ENCODE measurements at regions not wholly inside any gene's neighbourhood (a gene's known extent, or its start where the extent isn't known, plus 50 kb on each side); places are given as distances from the start of the nearest gene placed in this dataset.

- no peak for DNase-seq
Observed at GRCh38 chr16:85174871-85175723, 62.8 kb upstream of the CIBAR2 start.

- no peak for DNase-seq
Observed at GRCh38 chr16:85175724-85176233, 63.5 kb upstream of the CIBAR2 start.

DNA sequence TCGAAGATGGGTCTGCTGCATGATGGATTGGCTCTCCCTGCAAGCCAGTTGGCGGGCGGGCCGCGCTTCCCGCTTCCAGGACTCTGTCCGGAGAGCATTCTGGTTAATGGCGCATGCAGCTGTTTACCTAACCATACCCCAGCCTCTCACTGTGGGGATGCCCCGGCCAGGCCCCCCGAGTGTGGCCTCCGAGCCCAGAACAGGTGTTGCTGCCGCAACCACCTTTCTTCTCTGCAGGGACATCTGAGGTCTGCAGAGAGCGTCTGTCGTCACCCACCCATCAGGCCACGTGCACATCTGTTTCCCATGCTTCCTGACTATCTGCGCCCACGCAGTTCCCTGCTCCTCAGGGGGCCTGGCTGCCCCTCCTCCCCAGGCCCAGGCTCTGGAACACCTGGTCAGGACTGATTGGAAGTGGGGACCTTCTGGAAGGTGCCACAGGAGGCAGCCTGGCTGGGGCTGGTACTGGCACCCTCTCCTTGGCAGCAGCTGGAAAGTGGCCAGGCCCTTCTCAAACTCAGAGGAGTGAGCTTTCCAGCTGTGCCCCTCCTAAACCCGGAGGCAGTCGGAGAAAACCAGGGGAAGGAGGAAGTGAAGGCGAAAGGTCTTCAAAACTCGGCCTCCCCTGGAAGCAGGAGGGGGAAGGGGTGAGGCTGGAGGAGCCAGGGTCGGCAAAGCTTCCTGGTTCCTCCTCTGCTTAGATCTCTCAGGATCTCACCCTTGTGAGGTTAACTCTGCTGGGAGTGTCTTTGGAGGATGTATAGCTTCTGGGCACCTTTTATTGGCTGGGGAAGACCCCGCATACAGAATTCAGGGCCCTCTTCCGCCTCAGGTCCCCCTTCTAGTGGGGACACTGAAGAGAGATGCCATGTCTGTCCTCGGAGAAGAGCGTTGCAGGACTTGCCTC is 64.5 kb upstream of the CIBAR2 start:
- no peak for DNase-seq

DNA sequence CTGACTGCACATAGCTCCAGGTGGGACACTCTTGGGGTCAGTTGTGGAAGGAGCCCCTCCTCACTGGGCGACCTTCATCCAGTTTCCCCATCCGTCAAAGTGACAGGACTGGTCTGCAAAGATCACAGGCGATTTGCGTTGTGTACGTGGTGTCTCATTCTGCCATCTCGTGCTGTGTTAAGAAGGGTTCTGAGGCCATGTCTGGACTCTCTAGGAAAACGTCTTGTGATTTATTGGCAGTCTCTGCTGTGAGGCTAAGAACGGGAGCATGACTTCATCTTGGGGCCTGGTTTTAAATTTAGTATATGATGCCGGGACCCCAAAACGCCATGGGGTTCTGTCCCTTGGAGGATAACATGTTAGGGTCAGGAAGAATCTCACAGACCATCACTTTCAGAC is 65.2 kb upstream of the CIBAR2 start:
- DNase-seq, result no peak

- no peak for DNase-seq
Observed at GRCh38 chr16:85178006-85178591, 65.8 kb upstream of the CIBAR2 start.

DNA sequence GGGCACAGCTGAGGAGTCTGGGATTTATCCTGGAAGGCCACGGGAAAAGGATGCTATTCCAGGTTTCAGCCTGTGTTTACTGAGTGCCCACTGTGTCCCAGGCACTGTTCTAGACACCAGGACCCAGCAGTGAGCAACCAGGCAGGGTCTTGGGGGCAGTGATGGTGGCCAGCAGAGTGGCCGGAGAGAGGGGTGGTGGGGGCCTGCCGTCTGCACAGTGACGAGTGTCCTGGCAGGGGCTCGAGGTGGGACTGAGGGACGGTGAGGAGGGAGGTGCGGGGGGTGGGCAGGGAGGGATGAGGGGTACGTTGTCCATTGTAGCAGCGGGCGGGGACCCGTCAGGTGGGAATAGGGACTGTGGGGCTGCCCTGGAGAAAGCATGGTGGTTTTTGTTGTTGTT is 66.3 kb upstream of the CIBAR2 start:
- no peak for DNase-seq

DNA sequence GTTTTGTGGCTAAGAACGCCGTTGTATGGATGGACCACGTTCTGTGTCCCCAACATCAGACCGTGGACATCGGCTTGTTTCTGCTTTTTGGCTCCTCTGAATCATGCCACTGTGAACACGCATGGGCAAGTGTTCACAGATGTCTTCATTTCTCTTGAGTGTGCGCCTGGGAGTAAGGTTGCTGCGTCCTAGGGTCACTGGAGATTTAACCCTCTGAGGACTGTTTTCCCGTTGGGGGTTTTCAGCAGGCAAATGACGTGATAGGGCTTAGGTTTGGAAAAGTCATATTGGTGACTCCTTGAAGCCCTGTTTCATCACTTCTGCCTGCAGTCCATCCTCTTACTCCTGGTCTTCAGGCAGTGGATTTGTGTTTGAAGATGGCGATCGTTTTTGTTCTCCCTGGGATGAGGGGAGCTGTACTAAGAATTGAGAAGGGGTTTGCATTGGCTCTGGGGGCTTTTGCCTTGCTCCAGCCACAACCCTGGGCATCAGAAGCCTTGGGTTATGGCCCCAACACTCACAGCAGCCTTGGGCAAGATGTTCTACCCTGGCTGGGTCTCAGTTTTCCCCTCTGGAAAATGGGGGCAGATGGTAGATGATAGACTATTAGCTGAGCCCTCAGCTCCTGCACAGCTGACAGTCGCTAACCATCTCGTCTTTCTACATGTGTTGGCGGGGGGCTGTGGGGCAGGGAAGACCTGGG is 67.2 kb upstream of the CIBAR2 start:
- no peak for DNase-seq

DNA sequence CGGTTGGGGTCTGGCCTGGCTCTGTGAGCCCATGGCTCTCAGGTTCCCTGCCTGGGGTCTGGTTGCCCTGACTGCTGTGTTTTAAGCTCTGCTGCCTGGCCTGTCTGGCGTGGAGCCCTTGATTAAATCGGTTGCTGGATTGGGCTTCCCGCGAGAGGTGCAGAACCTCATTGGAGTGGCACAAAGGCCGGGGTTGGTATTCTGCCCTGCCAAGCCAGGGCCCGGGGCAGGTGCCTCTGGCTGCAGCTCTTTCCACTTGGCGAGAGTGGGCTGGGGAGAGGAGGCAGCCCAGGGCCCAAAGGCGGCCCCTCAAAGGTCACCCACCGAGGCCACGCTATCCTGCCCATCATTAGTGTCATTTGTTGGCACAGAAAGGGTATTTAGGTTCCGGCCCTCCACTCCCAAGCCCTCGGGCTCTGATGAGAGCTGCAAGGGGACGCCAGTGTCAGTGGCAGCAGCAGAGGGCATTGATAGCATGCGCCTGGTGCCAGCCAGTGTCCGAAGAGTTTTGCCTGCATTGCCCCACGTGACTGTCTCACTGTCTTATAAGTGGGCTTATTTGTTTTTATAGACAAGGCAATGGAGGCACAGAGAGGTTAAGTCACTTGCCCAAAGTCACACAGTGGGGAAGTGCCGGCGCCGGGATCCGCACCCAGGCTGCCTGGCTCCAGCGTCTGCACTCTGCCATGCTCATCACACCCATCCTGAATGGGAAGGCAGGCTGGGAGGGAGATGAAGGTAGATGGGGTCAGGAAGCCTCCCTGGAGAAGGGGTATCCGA is 68.0 kb upstream of the CIBAR2 start:
- DNase-seq, result no peak

DNA sequence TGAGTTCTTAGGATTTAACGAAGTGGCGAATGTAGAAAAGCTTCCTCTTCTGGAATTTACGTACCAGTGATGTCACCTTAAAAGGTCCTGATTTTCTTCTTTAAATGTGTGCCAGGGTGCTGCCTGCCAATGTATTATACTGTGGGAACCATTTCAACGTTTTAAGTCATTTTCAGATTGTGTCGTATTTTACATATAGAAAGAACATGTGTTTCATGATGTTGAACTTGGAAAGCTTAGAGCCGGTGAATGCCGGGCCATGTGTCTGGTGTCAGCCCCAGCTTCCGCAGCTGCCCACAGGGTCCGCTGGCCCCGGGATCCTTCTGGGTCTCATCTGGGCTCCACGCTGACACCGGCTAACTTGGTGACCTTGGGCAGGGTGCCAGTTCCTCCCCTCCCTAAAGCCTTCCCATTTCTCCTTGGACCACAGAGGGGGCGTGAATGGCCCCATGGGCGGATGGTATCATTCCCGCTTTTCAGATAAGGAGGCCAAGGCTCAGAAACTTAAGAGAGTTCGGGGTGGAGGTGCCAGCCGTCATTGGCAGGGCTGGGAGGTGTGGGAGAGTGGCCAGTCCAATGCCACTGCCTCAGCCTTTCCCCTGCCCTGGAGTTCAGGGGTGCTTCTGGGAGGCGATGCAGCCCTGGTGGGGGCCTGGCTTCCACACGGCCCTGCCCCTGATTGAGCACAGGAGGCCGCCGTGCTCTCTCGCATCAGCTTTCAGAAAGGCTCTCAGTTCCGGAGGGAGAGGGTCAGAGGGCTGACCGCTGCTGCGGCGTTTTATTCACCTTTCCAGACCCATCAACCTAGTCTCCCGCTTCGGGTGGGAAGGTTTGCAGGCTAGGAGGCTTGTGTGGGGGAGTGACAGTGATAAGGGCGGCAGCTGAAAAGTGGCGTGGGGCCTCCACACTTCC is 68.8 kb upstream of the CIBAR2 start:
- no peak for DNase-seq

- no peak for DNase-seq
Observed at GRCh38 chr16:85181739-85182129, 69.5 kb upstream of the CIBAR2 start.

GRCh38 chr16:85182286-85182685 is 70.0 kb upstream of the CIBAR2 start:
- no peak for DNase-seq

GRCh38 chr16:85182774-85183173 is 70.5 kb upstream of the CIBAR2 start:
- DNase-seq, result no peak

DNA sequence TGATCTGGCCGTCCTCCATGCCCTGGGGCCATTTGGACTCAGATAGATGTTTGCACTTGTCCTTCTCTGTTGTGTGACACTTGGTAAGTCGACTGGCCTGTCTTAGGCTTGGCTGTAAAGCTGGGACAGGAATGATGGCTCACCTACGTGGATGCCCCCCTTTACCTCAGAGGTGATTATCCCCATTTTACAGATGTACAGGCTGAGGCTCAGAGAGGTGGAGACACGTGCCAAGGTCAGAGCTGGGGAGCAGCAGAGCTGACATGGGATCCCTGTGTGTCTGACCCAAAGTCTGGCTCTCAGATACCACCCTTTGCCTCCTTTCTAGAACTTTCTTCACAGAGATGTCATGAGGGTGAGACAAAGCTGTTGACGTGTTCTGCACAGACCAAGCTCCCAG is 71.3 kb upstream of the CIBAR2 start:
- no peak for DNase-seq

GRCh38 chr16:85184404-85184803 is 72.1 kb upstream of the CIBAR2 start:
- DNase-seq, result no peak

- no peak for DNase-seq
Observed at GRCh38 chr16:85185303-85186100, 73.2 kb upstream of the CIBAR2 start.

GRCh38 chr16:85187002-85187401 is 74.7 kb upstream of the CIBAR2 start:
- no peak for DNase-seq

GRCh38 chr16:85187447-85187846 is 75.2 kb upstream of the CIBAR2 start:
- no peak for DNase-seq

GRCh38 chr16:85187886-85188285 is 75.6 kb upstream of the CIBAR2 start:
- DNase-seq, result no peak

DNA sequence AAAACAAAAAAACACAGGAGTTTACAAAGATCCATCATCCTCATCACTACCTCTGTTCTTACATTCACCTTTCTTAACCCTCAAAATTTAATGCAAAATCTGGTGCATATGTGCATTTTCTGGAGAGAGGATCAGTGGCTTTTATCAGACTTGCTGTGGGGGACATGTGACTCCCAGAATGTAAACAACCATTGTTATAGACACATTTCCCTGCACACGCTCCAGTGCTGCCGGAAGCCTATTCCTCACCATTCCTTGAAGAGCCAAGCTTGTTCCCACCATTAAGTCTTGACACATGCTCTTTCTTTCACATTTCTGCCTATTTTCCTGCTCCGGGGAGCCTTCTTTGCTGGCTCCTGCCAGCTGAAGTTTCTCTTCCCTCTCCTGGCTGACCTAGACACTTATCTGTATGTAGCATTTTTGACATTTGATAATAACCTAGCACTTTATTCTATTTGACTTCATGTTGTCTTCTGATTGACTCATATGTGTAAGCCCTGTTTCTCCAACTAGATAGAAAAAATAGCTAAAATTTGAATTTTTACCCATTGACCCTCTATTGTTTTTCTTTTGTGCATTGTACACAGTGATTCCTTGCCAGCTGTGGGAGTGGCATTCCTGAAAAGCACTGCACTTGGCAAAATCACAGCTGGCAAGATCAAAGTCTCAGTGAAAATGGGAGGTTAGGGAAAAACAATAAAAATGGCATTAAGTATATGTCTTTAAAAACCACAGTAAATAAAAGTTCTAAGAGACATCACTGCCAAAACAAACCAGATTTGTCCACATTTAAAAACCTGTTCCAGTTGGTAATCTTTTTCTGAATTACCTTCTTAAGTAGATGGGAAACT is 76.8 kb upstream of the CIBAR2 start:
- DNase-seq, result no peak
